ENCODE measurements at regions not wholly inside any gene's neighbourhood (a gene's known extent, or its start where the extent isn't known, plus 50 kb on each side); places are given as distances from the start of the nearest gene placed in this dataset.

DNA sequence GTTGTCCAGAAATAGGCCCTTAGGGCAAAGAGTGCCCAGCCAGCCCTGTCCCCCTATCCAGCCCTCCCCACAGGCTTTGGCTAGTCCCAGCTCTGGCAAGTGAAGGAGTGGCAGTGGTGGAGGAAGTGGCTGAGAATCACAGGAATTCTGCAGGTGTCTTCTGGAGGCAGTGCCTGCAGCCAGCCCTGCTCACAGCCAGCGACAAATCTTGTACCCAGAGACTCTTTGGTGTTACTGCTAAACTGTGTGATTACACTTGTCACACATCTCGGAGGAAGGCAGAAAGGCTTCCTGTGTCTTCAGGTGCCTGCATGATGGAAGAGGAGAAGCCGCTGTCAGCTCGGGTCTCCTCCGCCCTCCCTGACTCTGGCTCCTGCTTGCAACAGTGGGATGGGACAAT, 71.6 kb upstream of the GRIK3 start:
- H3K27ac Mint-ChIP-seq (ENCODE audit: unreplicated experiment): no peak overlapping the region

DNA sequence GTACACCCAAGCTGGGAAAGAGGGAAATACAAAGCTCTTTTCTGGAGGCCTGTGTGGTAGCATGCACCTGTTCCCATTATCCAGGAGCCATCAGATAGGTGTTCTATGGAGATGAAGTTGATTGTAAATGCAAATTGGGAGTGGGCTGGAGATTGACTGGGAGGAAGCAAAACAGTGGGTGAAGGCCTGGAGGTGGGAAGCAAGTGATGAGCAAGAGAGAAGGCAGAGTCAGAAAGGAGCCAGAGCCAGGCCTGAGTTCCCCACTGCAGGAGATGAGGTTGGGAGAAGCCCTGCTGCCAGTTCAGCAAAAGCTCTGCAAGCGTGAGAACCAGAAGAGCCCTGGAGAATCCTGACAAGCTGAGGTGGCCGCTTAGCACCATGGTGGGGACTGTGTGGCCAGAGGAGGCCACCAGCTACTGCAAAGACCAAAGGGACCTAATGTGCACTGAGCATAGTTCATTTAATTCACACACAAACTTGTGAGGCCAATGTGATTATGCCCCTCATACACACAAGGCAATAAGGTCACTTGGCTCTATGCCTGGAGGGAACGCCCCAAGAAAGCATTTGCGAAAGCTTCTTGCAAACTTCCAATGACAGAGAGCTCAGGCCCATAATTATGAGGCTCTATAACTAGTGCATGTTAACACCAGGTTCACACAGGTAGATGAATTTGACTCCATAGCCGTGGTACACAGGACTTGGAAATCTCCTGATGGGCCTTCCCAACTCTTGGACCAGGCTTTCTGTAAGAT, 73.0 kb upstream of the GRIK3 start:
- H3K36me3 Mint-ChIP-seq (ENCODE audit: unreplicated experiment): peaks cover 4% of the 10 kb centered on the region
- no peak overlapping the region for H3K27ac Mint-ChIP-seq (ENCODE audit: unreplicated experiment)
- no peak overlapping the region for H3K4me3 Mint-ChIP-seq (ENCODE audit: unreplicated experiment)
- no peaks in the 10 kb centered on the region for H3K27me3 Mint-ChIP-seq (ENCODE audit: unreplicated experiment)
- TF ChIP-seq, protein P1, sequence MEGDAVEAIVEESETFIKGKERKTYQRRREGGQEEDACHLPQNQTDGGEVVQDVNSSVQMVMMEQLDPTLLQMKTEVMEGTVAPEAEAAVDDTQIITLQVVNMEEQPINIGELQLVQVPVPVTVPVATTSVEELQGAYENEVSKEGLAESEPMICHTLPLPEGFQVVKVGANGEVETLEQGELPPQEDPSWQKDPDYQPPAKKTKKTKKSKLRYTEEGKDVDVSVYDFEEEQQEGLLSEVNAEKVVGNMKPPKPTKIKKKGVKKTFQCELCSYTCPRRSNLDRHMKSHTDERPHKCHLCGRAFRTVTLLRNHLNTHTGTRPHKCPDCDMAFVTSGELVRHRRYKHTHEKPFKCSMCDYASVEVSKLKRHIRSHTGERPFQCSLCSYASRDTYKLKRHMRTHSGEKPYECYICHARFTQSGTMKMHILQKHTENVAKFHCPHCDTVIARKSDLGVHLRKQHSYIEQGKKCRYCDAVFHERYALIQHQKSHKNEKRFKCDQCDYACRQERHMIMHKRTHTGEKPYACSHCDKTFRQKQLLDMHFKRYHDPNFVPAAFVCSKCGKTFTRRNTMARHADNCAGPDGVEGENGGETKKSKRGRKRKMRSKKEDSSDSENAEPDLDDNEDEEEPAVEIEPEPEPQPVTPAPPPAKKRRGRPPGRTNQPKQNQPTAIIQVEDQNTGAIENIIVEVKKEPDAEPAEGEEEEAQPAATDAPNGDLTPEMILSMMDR (IDR thresholded peaks at IDR 0.05; ENCODE audit: partially characterized antibody, unreplicated experiment): no peak
- no peak for DNase-seq
- no peaks in the 10 kb centered on the region for H3K4me1 Mint-ChIP-seq (ENCODE audit: low read depth, unreplicated experiment)
- H3K9me3 Mint-ChIP-seq (ENCODE audit: unreplicated experiment): peaks cover 1% of the 10 kb centered on the region

More for the DNA sequence above, 71.6 kb upstream of the GRIK3 start:
- TF ChIP-seq, protein P1 (IDR thresholded peaks at IDR 0.05; ENCODE audit: partially characterized antibody, unreplicated experiment): no peak
- H3K27me3 Mint-ChIP-seq (ENCODE audit: unreplicated experiment): no peaks in the 10 kb centered on the region
- H3K4me3 Mint-ChIP-seq (ENCODE audit: unreplicated experiment): no peak overlapping the region
- peaks cover 1% of the 10 kb centered on the region for H3K9me3 Mint-ChIP-seq (ENCODE audit: unreplicated experiment)
- no peak for DNase-seq
- H3K4me1 Mint-ChIP-seq (ENCODE audit: low read depth, unreplicated experiment): no peaks in the 10 kb centered on the region
- peaks cover 4% of the 10 kb centered on the region for H3K36me3 Mint-ChIP-seq (ENCODE audit: unreplicated experiment)

DNA sequence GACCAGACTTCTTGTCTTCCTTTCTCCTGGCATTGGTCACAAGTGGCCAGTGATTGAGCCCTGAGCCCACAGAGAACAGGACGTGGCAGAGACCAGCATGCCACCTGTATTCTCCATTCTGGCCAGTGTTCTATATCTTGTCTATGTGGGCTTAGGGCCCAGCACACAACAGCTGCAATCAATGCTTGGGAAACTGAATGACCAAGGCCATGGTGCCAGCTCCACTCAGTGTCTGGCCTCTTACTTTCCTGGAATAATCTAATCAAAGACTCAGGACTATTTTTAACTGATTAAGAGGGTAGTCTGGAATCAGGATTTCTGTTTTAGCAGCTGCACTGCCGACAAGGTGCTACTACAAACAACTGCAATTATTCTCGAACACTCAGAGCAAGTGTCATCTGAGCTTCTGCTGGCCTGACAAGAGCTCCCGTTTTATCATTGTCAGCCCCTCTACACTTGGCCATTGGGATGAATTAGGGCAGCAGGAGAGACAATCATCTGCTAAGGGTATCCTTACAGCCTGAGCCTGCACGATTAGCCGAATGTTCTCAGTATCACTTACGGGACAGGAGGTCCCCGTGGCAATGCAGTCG, 74.4 kb upstream of the GRIK3 start:
- DNase-seq: no peak
- H3K9me3 Mint-ChIP-seq (ENCODE audit: unreplicated experiment): peaks cover 1% of the 10 kb centered on the region
- no peaks in the 10 kb centered on the region for H3K27me3 Mint-ChIP-seq (ENCODE audit: unreplicated experiment)
- TF ChIP-seq, protein P1 (IDR thresholded peaks at IDR 0.05; ENCODE audit: partially characterized antibody, unreplicated experiment): no peak
- no peaks in the 10 kb centered on the region for H3K36me3 Mint-ChIP-seq (ENCODE audit: unreplicated experiment)
- no peaks in the 10 kb centered on the region for H3K4me1 Mint-ChIP-seq (ENCODE audit: low read depth, unreplicated experiment)
- H3K27ac Mint-ChIP-seq (ENCODE audit: unreplicated experiment): no peak overlapping the region
- no peak overlapping the region for H3K4me3 Mint-ChIP-seq (ENCODE audit: unreplicated experiment)

DNA sequence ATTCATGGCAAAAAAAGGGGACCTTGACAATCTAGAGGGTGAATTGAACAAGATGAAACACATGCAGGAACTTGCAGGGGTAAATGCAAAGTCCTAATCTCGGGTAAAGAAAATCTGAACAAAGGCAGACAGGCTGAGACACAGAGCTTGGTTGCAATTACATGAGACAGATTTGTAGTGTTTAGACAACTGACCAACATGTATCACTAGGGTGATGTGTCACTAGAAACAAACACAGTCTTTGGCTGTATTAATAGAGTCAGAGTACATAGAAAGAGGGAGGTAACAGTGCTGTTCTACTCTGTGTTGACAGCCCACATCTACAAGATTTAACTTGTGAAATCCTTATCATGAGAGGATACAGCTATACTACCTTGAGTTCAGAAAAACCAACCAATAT, 78.1 kb upstream of the GRIK3 start:
- H3K4me3 Mint-ChIP-seq (ENCODE audit: unreplicated experiment): no peak overlapping the region
- H3K9me3 Mint-ChIP-seq (ENCODE audit: unreplicated experiment): peaks cover 1% of the 10 kb centered on the region
- no peaks in the 10 kb centered on the region for H3K27me3 Mint-ChIP-seq (ENCODE audit: unreplicated experiment)
- H3K27ac Mint-ChIP-seq (ENCODE audit: unreplicated experiment): no peak overlapping the region
- no peaks in the 10 kb centered on the region for H3K4me1 Mint-ChIP-seq (ENCODE audit: low read depth, unreplicated experiment)
- no peak for DNase-seq
- TF ChIP-seq, protein P1 (IDR thresholded peaks at IDR 0.05; ENCODE audit: partially characterized antibody, unreplicated experiment): no peak
- no peaks in the 10 kb centered on the region for H3K36me3 Mint-ChIP-seq (ENCODE audit: unreplicated experiment)

All from glutamatergic neuron (in vitro differentiated cells).